NCI-H2227 treated with DMSO at 0.1 percent for 48 hours (cell line): ENCODE measurements at regions not wholly inside any gene's neighbourhood (a gene's known extent, or its start where the extent isn't known, plus 50 kb on each side); places are given as distances from the start of the nearest gene placed in this dataset.
"Not testable (repeated sequence)": the region's sequence is repeated elsewhere in the genome, so short reads cannot be mapped to it uniquely, and the experiment has no call there.

Source experiments
- DNase-seq: peaks from one replicate; lab custom pipeline; 2025; lab: John Stamatoyannopoulos, UW

- no peak for DNase-seq
These were observed 212.8 kb upstream of the PRICKLE2 start for GRCh38 chr3:64438066-64438465.

- DNase-seq: no peak
These were observed 211.9 kb upstream of the PRICKLE2 start for GRCh38 chr3:64437131-64437530.

GRCh38 chr3:64435023-64435422, 209.8 kb upstream of the PRICKLE2 start:
- DNase-seq: not testable (repeated sequence)

- no peak for DNase-seq
These were observed 207.6 kb upstream of the PRICKLE2 start for GRCh38 chr3:64432870-64433269.

- DNase-seq: no peak
These were observed 206.3 kb upstream of the PRICKLE2 start for GRCh38 chr3:64431526-64432091.

- no peak for DNase-seq
These were observed 202.4 kb upstream of the PRICKLE2 start for GRCh38 chr3:64427671-64428070.

GRCh38 chr3:64426551-64426950, 201.3 kb upstream of the PRICKLE2 start:
- DNase-seq: no peak

- no peak for DNase-seq
These were observed 197.7 kb upstream of the PRICKLE2 start for GRCh38 chr3:64422932-64423331.

- DNase-seq: no peak
These were observed 196.9 kb upstream of the PRICKLE2 start for GRCh38 chr3:64422192-64422591.

GRCh38 chr3:64417816-64418215, 192.6 kb upstream of the PRICKLE2 start:
- peak; percentile 1 for DNase-seq

GRCh38 chr3:64414043-64414442, 188.8 kb upstream of the PRICKLE2 start:
- no peak for DNase-seq

GRCh38 chr3:64411101-64411500, 185.8 kb upstream of the PRICKLE2 start:
- DNase-seq: no peak

- DNase-seq: no peak
These were observed 185.0 kb upstream of the PRICKLE2 start for GRCh38 chr3:64410226-64410625.

GRCh38 chr3:64408770-64409169, 183.5 kb upstream of the PRICKLE2 start:
- no peak for DNase-seq

GRCh38 chr3:64406271-64406670, 181.0 kb upstream of the PRICKLE2 start:
- DNase-seq: peak; percentile 16

GRCh38 chr3:64405211-64405835, 180.1 kb upstream of the PRICKLE2 start:
- DNase-seq: no peak

- no peak for DNase-seq
These were observed 175.4 kb upstream of the PRICKLE2 start for GRCh38 chr3:64400706-64401105.

- DNase-seq: peak; percentile 49
These were observed 174.0 kb upstream of the PRICKLE2 start for GRCh38 chr3:64399205-64399800.

GRCh38 chr3:64398476-64398875, 173.2 kb upstream of the PRICKLE2 start:
- no peak for DNase-seq

GRCh38 chr3:64398006-64398405, 172.7 kb upstream of the PRICKLE2 start:
- no peak for DNase-seq

GRCh38 chr3:64397573-64397972, 172.3 kb upstream of the PRICKLE2 start:
- DNase-seq: no peak

GRCh38 chr3:64395490-64395889, 170.2 kb upstream of the PRICKLE2 start:
- no peak for DNase-seq

- no peak for DNase-seq
These were observed 167.9 kb upstream of the PRICKLE2 start for GRCh38 chr3:64393193-64393592.

GRCh38 chr3:64392001-64392400, 166.7 kb upstream of the PRICKLE2 start:
- no peak for DNase-seq
